Uterus (tissue), 3 donors: ENCODE measurements at regions not wholly inside any gene's neighbourhood (a gene's known extent, or its start where the extent isn't known, plus 50 kb on each side); places are given as distances from the start of the nearest gene placed in this dataset.

ENCODE experiments used
- DNase-seq, 2 donors: peaks; one replicate each; pipeline ENCODE4 v3.0.0-alpha.2; 2019 to 2020
- H3K27ac ChIP-seq, 2 donors: fragments of 200-600 bp; sonication (generic); 1 replicate in 1 of 2; 2 replicates in 1 of 2; pipeline ENCODE4 v1.5.1; 2016 to 2018
- H3K27me3 ChIP-seq, 2 donors: fragments of 200-600 bp; sonication (generic); one replicate each; pipeline ENCODE4 v1.5.1; 2018 to 2019; ENCODE audit warnings: control low read depth in 1 of 2
- H3K36me3 ChIP-seq, 2 donors: fragments of 200-600 bp; sonication (generic); one replicate each; pipeline ENCODE4 v1.5.1; 2019; ENCODE audit warnings: control low read depth in 1 of 2
- H3K4me1 ChIP-seq, 2 donors: fragments of 200-600 bp; sonication (generic); one replicate each; pipeline ENCODE4 v1.5.1; 2018 to 2019; ENCODE audit warnings: control low read depth in 1 of 2
- H3K4me3 ChIP-seq, 2 donors: fragments of 200-600 bp; sonication (generic); 1 replicate in 1 of 2; 2 replicates in 1 of 2; pipeline ENCODE4 v1.5.1; 2018 to 2019; ENCODE audit warnings: mild to moderate bottlenecking in 1 of 2
- H3K9me3 ChIP-seq, 2 donors: fragments of 200-600 bp; sonication (generic); one replicate each; pipeline ENCODE4 v1.5.1; 2019; ENCODE audit warnings: control low read depth in 1 of 2
- CTCF ChIP-seq, 4 experiments: fragments of 200-600 bp in 2 of 4; fragments of 450-650 bp in 2 of 4; sonication (generic) in 2 of 4; IDR thresholded peaks; one replicate each; pipeline ENCODE4 v1.5.1; 2016 to 2019; ENCODE audit warnings: antibody characterized with exemption in 4 of 4, mild to moderate bottlenecking in 2 of 4, moderate library complexity in 1 of 4
- POLR2A ChIP-seq, 2 donors: fragments of 450-650 bp; IDR thresholded peaks; one replicate each; pipeline ENCODE4 v1.6.1; 2016; ENCODE audit warnings: antibody characterized with exemption in 2 of 2, mild to moderate bottlenecking in 1 of 2, moderate library complexity in 1 of 2
- intact Hi-C: fragments of 100-400 bp; cut with DNase I; formaldehyde crosslinking; loops from one replicate; pipeline ENCODE4 v1.15.1; 2023; ENCODE audit warnings: low total_unique reads
- donor health status: DM: yes; HTN: yes; CAD: no.

GRCh38 chr5:105134328-105134727 lies 1571.7 kb upstream of the NUDT12 start:
- Histone ChIP-seq H3K27ac (no peak overlapping the region), H3K9me3 (no peaks in the 10 kb centered on the region), H3K27me3 (no peaks in the 10 kb centered on the region), H3K4me1 (no peaks in the 10 kb centered on the region), H3K36me3 (no peaks in the 10 kb centered on the region), H3K4me3 (no peak overlapping the region)
- DNase-seq = no peak
- intact Hi-C loops = no loop called here
- no peak for TF ChIP-seq POLR2A (IDR thresholded peaks at IDR 0.05)
- no peak for TF ChIP-seq CTCF (IDR thresholded peaks at IDR 0.05)

GRCh38 chr5:105133087-105133486 lies 1570.5 kb upstream of the NUDT12 start:
- no peaks in the 10 kb centered on the region for H3K4me1 ChIP-seq
- H3K9me3 ChIP-seq = no peaks in the 10 kb centered on the region
- intact Hi-C loops = no loop called here
- TF ChIP-seq POLR2A (IDR thresholded peaks at IDR 0.05) (no peak), CTCF (IDR thresholded peaks at IDR 0.05) (no peak)
- no peak overlapping the region for H3K4me3 ChIP-seq
- no peak for DNase-seq
- no peaks in the 10 kb centered on the region for H3K36me3 ChIP-seq
- H3K27me3 ChIP-seq = no peaks in the 10 kb centered on the region
- H3K27ac ChIP-seq = no peak overlapping the region

GRCh38 chr5:105132581-105132980 lies 1570.0 kb upstream of the NUDT12 start:
- Histone ChIP-seq H3K4me3 (no peak overlapping the region), H3K27me3 (no peaks in the 10 kb centered on the region), H3K4me1 (no peaks in the 10 kb centered on the region), H3K27ac (no peak overlapping the region), H3K36me3 (no peaks in the 10 kb centered on the region), H3K9me3 (no peaks in the 10 kb centered on the region)
- intact Hi-C loops = no loop called here
- DNase-seq = no peak
- no peak for TF ChIP-seq POLR2A (IDR thresholded peaks at IDR 0.05)
- TF ChIP-seq CTCF (IDR thresholded peaks at IDR 0.05) = no peak

- intact Hi-C loops = no loop called here
- no peak for DNase-seq
- no peaks in the 10 kb centered on the region for H3K27me3 ChIP-seq
- no peaks in the 10 kb centered on the region for H3K36me3 ChIP-seq
- no peaks in the 10 kb centered on the region for H3K9me3 ChIP-seq
- TF ChIP-seq POLR2A (IDR thresholded peaks at IDR 0.05) (no peak), CTCF (IDR thresholded peaks at IDR 0.05) (no peak)
- no peak overlapping the region for H3K4me3 ChIP-seq
- no peak overlapping the region for H3K27ac ChIP-seq
- H3K4me1 ChIP-seq = no peaks in the 10 kb centered on the region
Observed at GRCh38 chr5:105131045-105131444, 1568.5 kb upstream of the NUDT12 start.

GRCh38 chr5:105101577-105101976 lies 1539.0 kb upstream of the NUDT12 start:
- H3K4me1 ChIP-seq = no peaks in the 10 kb centered on the region
- no peaks in the 10 kb centered on the region for H3K9me3 ChIP-seq
- intact Hi-C loops = no loop called here
- DNase-seq = no peak
- H3K4me3 ChIP-seq = no peak overlapping the region
- no peak overlapping the region for H3K27ac ChIP-seq
- TF ChIP-seq POLR2A (IDR thresholded peaks at IDR 0.05) (no peak), CTCF (IDR thresholded peaks at IDR 0.05) (no peak)
- no peaks in the 10 kb centered on the region for H3K27me3 ChIP-seq
- H3K36me3 ChIP-seq = no peaks in the 10 kb centered on the region
